GM19397 (cell line): ENCODE measurements at regions not wholly inside any gene's neighbourhood (a gene's known extent, or its start where the extent isn't known, plus 50 kb on each side); places are given as distances from the start of the nearest gene placed in this dataset.

Experiments
- ATAC-seq: cut with Tn5 transposase; IDR thresholded peaks from one replicate; pipeline ENCODE4 v1.9.1; 2021; ENCODE audit warnings: mild to moderate bottlenecking, moderate library complexity; ENCODE audit not compliant: unreplicated experiment

GRCh38 chr20:60269573-60270162 lies 311.4 kb downstream of the CDH26 start:
- no peak for ATAC-seq

- no peak for ATAC-seq
Measured at GRCh38 chr20:60270341-60270740, 312.1 kb downstream of the CDH26 start.

GRCh38 chr20:60271597-60271996 lies 313.4 kb downstream of the CDH26 start:
- no peak for ATAC-seq

GRCh38 chr20:60272790-60273189 lies 314.6 kb downstream of the CDH26 start:
- no peak for ATAC-seq

- no peak for ATAC-seq
Measured at GRCh38 chr20:60274717-60275116, 316.5 kb downstream of the CDH26 start.

DNA sequence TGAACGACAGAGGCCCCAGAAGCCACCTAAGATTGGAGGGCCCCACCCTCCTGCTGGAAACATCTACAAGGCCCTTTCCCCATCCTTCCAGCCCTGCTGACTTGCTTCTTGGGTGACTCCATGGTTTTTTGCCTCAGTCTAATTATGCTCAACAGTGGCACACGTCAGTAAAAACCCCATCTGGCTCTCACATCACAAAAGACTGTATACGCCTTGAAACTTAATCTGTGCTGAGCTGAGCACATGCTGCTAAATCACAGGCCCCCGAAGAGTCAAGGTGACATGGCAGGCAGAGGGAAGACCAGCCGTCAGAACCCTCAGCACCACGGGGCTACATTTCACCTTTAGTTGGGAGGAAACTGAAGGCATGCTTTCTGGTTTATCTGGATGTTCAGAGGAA lies 323.1 kb downstream of the CDH26 start:
- ATAC-seq: no peak

GRCh38 chr20:60283281-60283680 lies 325.1 kb downstream of the CDH26 start:
- no peak for ATAC-seq

GRCh38 chr20:60286764-60287163 lies 328.5 kb downstream of the CDH26 start:
- ATAC-seq: no peak

DNA sequence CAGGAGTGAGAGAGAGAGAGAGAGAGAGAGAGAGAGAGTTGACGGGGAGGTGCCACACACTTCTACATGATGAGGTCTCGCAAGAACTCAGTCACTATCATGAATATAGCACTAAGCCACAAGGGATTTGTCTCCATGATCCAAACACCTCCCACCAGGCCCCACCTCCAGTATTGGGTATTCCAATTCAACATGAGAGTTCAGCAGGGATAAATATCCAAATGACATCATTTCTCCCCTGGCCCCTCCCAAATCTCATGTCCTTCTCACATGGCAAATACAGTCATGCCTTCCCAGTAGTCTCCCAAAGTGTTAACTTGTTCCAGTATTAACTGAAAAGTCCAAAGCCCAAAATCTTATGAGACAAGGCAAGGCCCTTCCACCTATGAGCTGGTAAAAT lies 330.7 kb downstream of the CDH26 start:
- ATAC-seq: no peak

DNA sequence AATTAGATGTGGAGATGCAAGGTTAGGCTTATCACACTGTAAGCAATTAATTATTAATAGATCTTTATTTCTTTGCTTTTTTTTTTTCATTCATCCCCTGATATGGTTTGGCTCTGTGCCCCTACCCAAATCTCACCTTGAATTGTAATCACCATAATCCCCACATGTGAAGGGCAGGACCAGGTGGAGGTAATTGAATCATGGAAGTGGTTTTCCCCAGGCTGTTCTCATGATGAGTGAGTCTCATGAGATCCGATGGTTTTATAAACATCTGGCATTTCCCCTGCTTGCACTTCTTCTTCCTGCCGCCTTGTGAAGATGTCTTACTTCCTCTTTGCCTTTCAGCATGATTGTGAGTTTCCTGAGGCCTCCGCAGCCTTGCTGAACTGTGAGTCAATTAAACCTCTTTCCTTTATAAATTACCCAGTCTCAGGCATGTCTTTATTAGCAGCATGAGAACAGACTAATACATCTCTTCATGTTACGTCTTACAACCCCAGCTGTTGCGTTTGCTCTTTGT lies 333.8 kb downstream of the CDH26 start:
- no peak for ATAC-seq

DNA sequence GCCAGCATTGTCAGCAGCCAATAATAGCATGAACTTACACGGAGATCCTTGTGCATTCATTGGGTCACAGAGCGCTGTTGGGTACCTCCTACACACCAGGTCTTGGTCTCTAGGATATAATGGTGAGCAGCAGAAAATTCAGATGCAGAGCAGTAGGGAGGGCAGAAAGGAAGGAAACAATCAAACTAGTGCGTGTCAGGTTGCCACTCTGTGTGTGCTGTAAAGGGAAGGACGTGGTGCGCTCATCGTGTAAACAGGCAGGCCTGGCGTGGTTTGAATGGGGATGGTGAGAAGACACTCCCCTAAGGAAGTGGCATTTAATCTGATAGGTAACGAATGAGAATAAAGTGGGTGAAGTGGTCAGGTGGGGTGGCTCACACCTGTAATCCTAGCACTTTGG lies 336.4 kb downstream of the CDH26 start:
- ATAC-seq: no peak

DNA sequence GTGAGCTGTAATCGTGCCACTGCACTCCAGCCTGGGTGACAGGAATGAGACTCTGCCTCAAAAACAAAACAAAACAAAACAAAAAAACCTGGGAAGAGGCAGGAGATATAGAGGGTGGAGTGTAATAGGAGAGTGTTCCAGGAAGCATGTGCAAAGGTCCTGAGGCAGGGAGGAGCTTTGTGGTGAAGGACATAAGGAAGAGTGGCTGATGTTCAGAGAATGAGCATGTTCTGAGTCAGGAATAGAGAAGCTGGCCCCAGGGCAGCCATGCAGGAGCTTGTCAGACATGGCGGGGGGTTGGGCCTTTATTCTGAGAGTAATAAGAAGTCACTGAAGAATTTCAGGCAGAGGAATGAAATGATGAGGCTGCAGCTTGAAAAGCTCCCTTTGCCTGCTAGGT lies 337.0 kb downstream of the CDH26 start:
- no peak for ATAC-seq

GRCh38 chr20:60297649-60298048 lies 339.4 kb downstream of the CDH26 start:
- no peak for ATAC-seq

GRCh38 chr20:60298647-60299046 lies 340.4 kb downstream of the CDH26 start:
- no peak for ATAC-seq

DNA sequence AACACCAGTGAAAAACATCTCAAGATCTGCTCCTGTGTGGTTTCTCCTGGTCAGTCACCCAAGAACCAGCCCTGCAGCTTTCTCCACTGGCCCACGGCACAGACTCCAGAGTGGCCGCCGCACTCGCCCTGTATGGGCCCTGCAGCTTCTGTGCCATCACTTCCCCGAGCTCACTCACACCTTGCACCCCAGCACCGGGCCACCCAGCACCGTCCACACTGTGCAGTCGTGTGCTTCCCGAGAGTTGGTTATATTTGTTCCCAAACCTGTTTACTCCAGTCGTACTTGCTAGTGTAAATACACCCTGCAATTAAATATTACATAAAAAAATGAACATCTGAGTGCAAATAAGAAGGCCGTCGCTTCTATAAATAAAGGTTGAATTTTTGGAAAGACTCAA lies 341.7 kb downstream of the CDH26 start:
- no peak for ATAC-seq

- ATAC-seq: no peak
Measured at GRCh38 chr20:60300374-60300773, 342.2 kb downstream of the CDH26 start.

GRCh38 chr20:60302875-60303274 lies 344.7 kb downstream of the CDH26 start:
- no peak for ATAC-seq

DNA sequence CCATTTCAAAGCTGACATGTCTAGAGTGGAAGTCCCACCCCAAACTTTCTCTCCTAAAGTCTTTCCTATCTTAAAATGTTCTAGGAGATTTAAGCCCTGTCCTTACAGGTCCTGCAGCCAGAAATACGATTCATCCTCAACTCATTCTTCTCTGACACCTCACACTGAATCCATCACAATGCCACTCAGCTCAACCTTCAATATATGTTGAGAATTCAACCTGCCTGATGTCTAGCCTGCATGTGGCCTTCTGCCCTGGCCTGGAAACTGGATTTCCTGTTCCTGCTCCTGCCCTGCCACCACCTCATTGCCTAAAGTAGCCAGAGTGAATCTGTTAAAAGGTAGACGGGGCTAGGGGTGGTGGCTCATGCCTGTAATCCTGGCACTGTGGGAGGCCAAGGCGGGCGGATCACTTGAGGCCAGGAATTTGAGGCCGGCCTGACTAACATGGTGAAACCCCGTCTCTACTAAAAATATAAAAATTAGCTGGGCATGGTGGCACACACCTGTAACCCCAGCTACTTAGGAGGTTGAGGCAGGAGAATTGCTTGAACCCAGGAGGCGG lies 345.9 kb downstream of the CDH26 start:
- ATAC-seq: no peak

DNA sequence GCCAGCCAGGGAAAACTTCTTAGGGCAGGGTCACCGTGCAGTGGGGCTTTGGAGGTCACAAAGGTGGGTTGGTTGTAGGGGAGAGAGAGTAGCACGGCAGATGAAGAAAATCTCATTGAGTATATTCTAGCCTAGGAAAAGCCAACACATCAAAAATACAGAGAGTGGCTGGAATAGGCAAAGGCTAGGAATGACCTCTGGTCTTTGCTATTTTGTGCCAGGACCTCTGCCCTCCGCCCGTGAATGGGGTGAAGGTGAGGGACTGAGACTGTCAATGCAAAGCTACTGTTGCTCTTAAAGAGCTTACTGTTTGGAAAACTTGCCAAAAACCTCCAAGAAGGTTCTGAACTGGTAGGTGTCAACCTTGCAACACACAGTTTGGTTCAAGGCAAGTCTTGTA lies 346.7 kb downstream of the CDH26 start:
- ATAC-seq: no peak

- no peak for ATAC-seq
Measured at GRCh38 chr20:60306105-60306504, 347.9 kb downstream of the CDH26 start.

DNA sequence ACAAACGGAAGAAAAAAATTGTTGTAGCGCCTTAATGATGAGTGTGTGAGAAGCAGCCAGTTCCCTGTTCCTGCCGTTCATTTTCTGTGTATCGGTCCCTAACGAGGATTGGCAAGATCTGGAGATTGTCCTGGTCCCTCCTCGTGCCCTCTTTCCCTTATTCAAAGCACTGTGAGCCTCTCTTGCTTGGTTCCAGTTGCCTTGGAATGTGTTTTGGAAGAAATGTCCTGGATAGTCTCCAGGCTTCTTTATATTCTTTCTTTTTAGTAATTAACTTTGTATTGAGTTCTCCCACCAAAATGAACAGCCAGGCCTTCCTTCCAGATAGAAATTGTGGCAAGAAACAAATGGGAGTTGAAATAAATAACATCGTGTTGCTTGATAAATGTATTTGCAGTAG lies 348.3 kb downstream of the CDH26 start:
- ATAC-seq: no peak

DNA sequence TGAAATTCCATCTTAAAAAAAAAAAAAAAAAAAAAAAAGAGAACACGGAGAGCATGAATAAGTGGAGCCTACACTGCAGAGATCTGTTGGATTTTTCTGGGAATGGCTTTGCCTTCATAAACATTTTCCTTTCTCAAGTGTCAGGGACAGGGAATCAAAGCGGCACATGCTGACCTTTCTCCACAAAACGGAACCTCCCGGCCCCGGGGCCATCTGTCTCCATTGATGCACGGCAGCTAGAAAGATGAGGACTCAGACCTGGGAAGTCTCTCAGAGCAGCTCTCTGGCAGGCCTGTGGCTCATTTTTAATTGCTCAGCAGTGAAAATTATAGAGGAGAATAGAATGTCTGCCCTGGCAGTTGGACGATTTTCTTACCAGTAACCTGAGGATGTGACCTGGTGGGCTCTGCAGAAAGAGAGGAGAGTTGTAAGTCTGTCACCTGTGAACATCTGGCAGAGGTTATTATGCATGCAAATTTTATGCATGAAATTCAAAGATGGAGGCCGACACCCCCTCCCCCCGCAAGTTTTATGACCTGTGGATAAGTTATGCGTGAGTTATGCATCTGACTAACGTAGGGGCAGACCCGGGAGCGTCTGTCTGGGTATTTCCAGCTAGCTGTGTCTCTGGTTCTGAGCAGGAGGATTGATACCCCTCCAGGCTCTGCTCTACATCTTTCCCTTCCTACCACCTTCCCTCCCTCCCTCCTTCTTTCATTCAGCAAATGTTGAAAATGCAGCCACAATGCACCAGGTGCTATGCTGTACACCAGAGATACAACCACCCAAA lies 352.5 kb downstream of the CDH26 start:
- ATAC-seq: no peak
